ENCODE measurements at regions not wholly inside any gene's neighbourhood (a gene's known extent, or its start where the extent isn't known, plus 50 kb on each side); places are given as distances from the start of the nearest gene placed in this dataset.

GRCh38 chr5:133847301-133847700 is 121.1 kb downstream of the C5orf15 start:
- Histone ChIP-seq H3K4me3 (ENCODE audit: insufficient read depth in 1 of 2, low read depth in 1 of 2, low read length in 2 of 2) (no peak overlapping the region), H3K79me1 (replicated peaks; ENCODE audit: low read length, poor library complexity, severe bottlenecking) (no peaks in the 10 kb centered on the region), H2AFZ (ENCODE audit: low read depth, low read length) (no peak overlapping the region), H3K4me2 (ENCODE audit: low read length, poor library complexity, severe bottlenecking) (no peak overlapping the region), H3K14ac (ENCODE audit: low read length in 2 of 2) (no peak overlapping the region), H3K9ac (ENCODE audit: low read length) (no peak overlapping the region), H3K9me3 (ENCODE audit: control insufficient read depth, low read length) (no peaks in the 10 kb centered on the region), H2BK15ac (ENCODE audit: low read depth, poor library complexity, severe bottlenecking) (no peak overlapping the region), H2AK5ac (ENCODE audit: low read length, severe bottlenecking) (no peak overlapping the region), H3K4ac (ENCODE audit: low read depth in 1 of 2, low read length in 2 of 2) (no peak overlapping the region), H3K23ac (ENCODE audit: low read length in 2 of 2) (no peak overlapping the region), H3K27me3 (ENCODE audit: control insufficient read depth in 1 of 2, insufficient read depth in 1 of 2, low read length in 2 of 2) (peaks cover 56 to 63% of the 10 kb centered on the region in 2 experiments), H3K18ac (ENCODE audit: low read depth in 1 of 2, low read length in 2 of 2) (no peak overlapping the region), H2BK12ac (ENCODE audit: low read length in 2 of 2) (no peak overlapping the region), H4K8ac (ENCODE audit: low read length) (no peak overlapping the region), H2BK5ac (ENCODE audit: low read depth, low read length, poor library complexity, severe bottlenecking) (no peak overlapping the region), H3K27ac (ENCODE audit: low read length, poor library complexity, severe bottlenecking) (no peak overlapping the region), H4K91ac (ENCODE audit: low read length) (no peak overlapping the region), H2BK120ac (ENCODE audit: low read depth, low read length) (no peak overlapping the region), H3K36me3 (ENCODE audit: control insufficient read depth in 1 of 2, insufficient read depth in 2 of 2, low read depth in 1 of 2, low read length in 2 of 2) (no peaks in the 10 kb centered on the region), H3K4me1 (ENCODE audit: control insufficient read depth, insufficient read depth, low read depth, low read length) (peaks cover 12% of the 10 kb centered on the region)
- WGBS = 57% methylated on average over 3 of the region's 6 CpGs
- no peak for DNase-seq

DNA sequence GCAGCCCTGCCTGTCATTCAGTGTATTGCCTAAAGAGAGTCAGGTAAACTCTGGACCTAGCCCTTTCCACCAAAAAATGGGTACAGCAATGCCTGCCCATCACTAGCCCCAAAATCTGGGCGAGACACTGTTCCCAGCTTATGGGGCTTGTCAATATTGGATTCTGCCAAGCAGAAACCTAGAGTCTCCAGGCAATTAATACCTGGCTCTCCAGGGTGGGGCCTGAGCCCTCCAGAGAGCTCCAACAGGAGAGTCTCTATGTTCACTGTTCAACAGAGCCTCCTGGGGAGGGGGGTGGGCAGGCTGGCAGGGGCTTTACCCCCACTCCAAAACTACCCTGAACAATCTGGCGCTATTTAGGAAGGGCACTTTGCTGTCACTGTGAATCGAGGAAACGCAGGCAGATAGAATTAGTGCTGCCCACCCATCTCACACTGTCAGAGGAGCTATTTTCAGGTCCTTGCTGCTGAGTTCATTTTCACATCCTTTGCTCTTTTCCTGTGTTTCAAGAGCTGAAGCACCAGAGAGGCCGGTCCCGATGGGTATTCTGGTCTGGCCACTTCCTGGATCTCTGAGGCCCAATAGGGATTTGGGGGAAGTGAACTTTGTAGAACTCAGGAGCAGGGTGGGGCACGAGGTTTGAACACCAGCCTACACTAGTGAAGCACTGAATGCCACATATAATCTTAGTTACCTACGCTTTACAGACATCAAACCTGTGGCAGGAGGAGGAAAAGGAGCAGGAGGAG is 121.8 kb downstream of the C5orf15 start:
- no peak overlapping the region for H3K14ac ChIP-seq (ENCODE audit: low read length in 2 of 2)
- H2BK12ac ChIP-seq (ENCODE audit: low read length in 2 of 2) = no peak overlapping the region
- 88% methylated on average over 6 of the region's 8 CpGs for WGBS
- H2BK120ac ChIP-seq (ENCODE audit: low read depth, low read length) = no peak overlapping the region
- H2AK5ac ChIP-seq (ENCODE audit: low read length, severe bottlenecking) = no peak overlapping the region
- no peak overlapping the region for H3K4me2 ChIP-seq (ENCODE audit: low read length, poor library complexity, severe bottlenecking)
- H3K23ac ChIP-seq (ENCODE audit: low read length in 2 of 2) = no peak overlapping the region
- no peaks in the 10 kb centered on the region for H3K79me1 ChIP-seq (replicated peaks; ENCODE audit: low read length, poor library complexity, severe bottlenecking)
- H4K91ac ChIP-seq (ENCODE audit: low read length) = no peak overlapping the region
- H3K18ac ChIP-seq (ENCODE audit: low read depth in 1 of 2, low read length in 2 of 2) = no peak overlapping the region
- no peak overlapping the region for H4K8ac ChIP-seq (ENCODE audit: low read length)
- H3K27me3 ChIP-seq (ENCODE audit: control insufficient read depth in 1 of 2, insufficient read depth in 1 of 2, low read length in 2 of 2) = peaks cover 60 to 68% of the 10 kb centered on the region in 2 experiments
- no peaks in the 10 kb centered on the region for H3K36me3 ChIP-seq (ENCODE audit: control insufficient read depth in 1 of 2, insufficient read depth in 2 of 2, low read depth in 1 of 2, low read length in 2 of 2)
- H2BK5ac ChIP-seq (ENCODE audit: low read depth, low read length, poor library complexity, severe bottlenecking) = no peak overlapping the region
- H3K9me3 ChIP-seq (ENCODE audit: control insufficient read depth, low read length) = no peaks in the 10 kb centered on the region
- H2AFZ ChIP-seq (ENCODE audit: low read depth, low read length) = no peak overlapping the region
- no peak overlapping the region for H3K4ac ChIP-seq (ENCODE audit: low read depth in 1 of 2, low read length in 2 of 2)
- no peak overlapping the region for H3K4me3 ChIP-seq (ENCODE audit: insufficient read depth in 1 of 2, low read depth in 1 of 2, low read length in 2 of 2)
- H3K27ac ChIP-seq (ENCODE audit: low read length, poor library complexity, severe bottlenecking) = no peak overlapping the region
- H3K4me1 ChIP-seq (ENCODE audit: control insufficient read depth, insufficient read depth, low read depth, low read length) = peaks cover 13% of the 10 kb centered on the region
- no peak for DNase-seq
- no peak overlapping the region for H3K9ac ChIP-seq (ENCODE audit: low read length)
- H2BK15ac ChIP-seq (ENCODE audit: low read depth, poor library complexity, severe bottlenecking) = no peak overlapping the region

DNA sequence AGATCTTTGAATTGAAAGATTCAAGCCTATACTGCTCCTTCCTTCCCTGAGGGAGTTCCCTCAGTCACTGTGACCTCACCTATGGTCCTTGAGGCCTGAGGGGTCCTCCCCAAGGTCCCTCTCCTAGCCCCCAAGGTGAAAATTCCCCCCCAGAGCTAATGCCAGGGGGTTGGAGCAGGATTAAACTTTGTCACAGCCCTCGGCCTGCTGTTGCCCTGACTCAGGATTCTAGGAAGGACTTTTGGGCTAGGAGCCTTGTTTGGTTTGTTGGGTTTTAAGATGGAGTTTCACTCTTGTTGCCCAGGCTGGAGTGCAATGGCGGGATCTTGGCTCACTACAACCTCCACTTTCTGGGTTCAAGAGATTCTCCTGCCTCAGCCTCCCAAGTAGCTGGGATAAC is 123.2 kb downstream of the C5orf15 start:
- H2BK15ac ChIP-seq (ENCODE audit: low read depth, poor library complexity, severe bottlenecking) = no peak overlapping the region
- H2BK5ac ChIP-seq (ENCODE audit: low read depth, low read length, poor library complexity, severe bottlenecking) = no peak overlapping the region
- H2BK12ac ChIP-seq (ENCODE audit: low read length in 2 of 2) = no peak overlapping the region
- no peak overlapping the region for H3K18ac ChIP-seq (ENCODE audit: low read depth in 1 of 2, low read length in 2 of 2)
- H3K4me1 ChIP-seq (ENCODE audit: control insufficient read depth, insufficient read depth, low read depth, low read length) = peaks cover 13% of the 10 kb centered on the region
- H3K27me3 ChIP-seq (ENCODE audit: control insufficient read depth in 1 of 2, insufficient read depth in 1 of 2, low read length in 2 of 2) = peaks cover 61 to 68% of the 10 kb centered on the region in 2 experiments
- H4K91ac ChIP-seq (ENCODE audit: low read length) = no peak overlapping the region
- no peak overlapping the region for H2AFZ ChIP-seq (ENCODE audit: low read depth, low read length)
- no peak overlapping the region for H3K27ac ChIP-seq (ENCODE audit: low read length, poor library complexity, severe bottlenecking)
- H3K79me1 ChIP-seq (replicated peaks; ENCODE audit: low read length, poor library complexity, severe bottlenecking) = no peaks in the 10 kb centered on the region
- H3K9me3 ChIP-seq (ENCODE audit: control insufficient read depth, low read length) = no peaks in the 10 kb centered on the region
- H3K4ac ChIP-seq (ENCODE audit: low read depth in 1 of 2, low read length in 2 of 2) = no peak overlapping the region
- H3K36me3 ChIP-seq (ENCODE audit: control insufficient read depth in 1 of 2, insufficient read depth in 2 of 2, low read depth in 1 of 2, low read length in 2 of 2) = no peaks in the 10 kb centered on the region
- no peak overlapping the region for H3K4me2 ChIP-seq (ENCODE audit: low read length, poor library complexity, severe bottlenecking)
- no peak overlapping the region for H3K23ac ChIP-seq (ENCODE audit: low read length in 2 of 2)
- no peak overlapping the region for H3K4me3 ChIP-seq (ENCODE audit: insufficient read depth in 1 of 2, low read depth in 1 of 2, low read length in 2 of 2)
- no peak overlapping the region for H2AK5ac ChIP-seq (ENCODE audit: low read length, severe bottlenecking)
- no peak overlapping the region for H3K9ac ChIP-seq (ENCODE audit: low read length)
- H3K14ac ChIP-seq (ENCODE audit: low read length in 2 of 2) = no peak overlapping the region
- WGBS = 60% methylated on average over 1 of the region's 2 CpGs
- no peak for DNase-seq
- no peak overlapping the region for H2BK120ac ChIP-seq (ENCODE audit: low read depth, low read length)
- no peak overlapping the region for H4K8ac ChIP-seq (ENCODE audit: low read length)

DNA sequence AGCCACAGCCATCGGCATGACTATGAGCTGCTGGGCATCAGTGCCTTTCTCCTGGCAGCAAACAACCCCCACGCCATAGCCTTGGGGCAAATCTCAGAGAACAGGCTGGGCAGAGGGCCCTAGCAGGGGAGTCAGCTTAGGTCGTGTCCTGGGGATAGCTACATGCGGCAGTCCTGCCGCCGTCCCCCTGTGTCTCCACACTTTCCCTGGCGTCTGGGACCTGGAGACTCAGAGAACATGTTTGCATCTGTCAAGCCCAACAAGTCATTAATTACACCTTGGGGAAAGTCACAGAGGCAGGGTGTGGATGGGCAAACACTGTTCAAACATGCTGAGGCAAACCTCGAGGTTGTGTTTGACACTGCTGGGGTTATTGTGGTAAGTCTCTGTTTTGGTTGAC is 123.6 kb downstream of the C5orf15 start:
- no peak overlapping the region for H4K8ac ChIP-seq (ENCODE audit: low read length)
- no peak overlapping the region for H2BK120ac ChIP-seq (ENCODE audit: low read depth, low read length)
- H3K9ac ChIP-seq (ENCODE audit: low read length) = no peak overlapping the region
- DNase-seq = no peak
- no peaks in the 10 kb centered on the region for H3K79me1 ChIP-seq (replicated peaks; ENCODE audit: low read length, poor library complexity, severe bottlenecking)
- WGBS = 79% methylated on average over 8 of the region's 8 CpGs
- no peak overlapping the region for H3K23ac ChIP-seq (ENCODE audit: low read length in 2 of 2)
- H3K4me2 ChIP-seq (ENCODE audit: low read length, poor library complexity, severe bottlenecking) = no peak overlapping the region
- H3K27me3 ChIP-seq (ENCODE audit: control insufficient read depth in 1 of 2, insufficient read depth in 1 of 2, low read length in 2 of 2) = peaks cover 58 to 68% of the 10 kb centered on the region in 2 experiments
- no peak overlapping the region for H3K14ac ChIP-seq (ENCODE audit: low read length in 2 of 2)
- no peak overlapping the region for H3K4ac ChIP-seq (ENCODE audit: low read depth in 1 of 2, low read length in 2 of 2)
- no peak overlapping the region for H2BK15ac ChIP-seq (ENCODE audit: low read depth, poor library complexity, severe bottlenecking)
- H3K18ac ChIP-seq (ENCODE audit: low read depth in 1 of 2, low read length in 2 of 2) = no peak overlapping the region
- H2AK5ac ChIP-seq (ENCODE audit: low read length, severe bottlenecking) = no peak overlapping the region
- no peak overlapping the region for H3K27ac ChIP-seq (ENCODE audit: low read length, poor library complexity, severe bottlenecking)
- H2AFZ ChIP-seq (ENCODE audit: low read depth, low read length) = no peak overlapping the region
- no peaks in the 10 kb centered on the region for H3K9me3 ChIP-seq (ENCODE audit: control insufficient read depth, low read length)
- no peak overlapping the region for H2BK5ac ChIP-seq (ENCODE audit: low read depth, low read length, poor library complexity, severe bottlenecking)
- no peak overlapping the region for H2BK12ac ChIP-seq (ENCODE audit: low read length in 2 of 2)
- H3K36me3 ChIP-seq (ENCODE audit: control insufficient read depth in 1 of 2, insufficient read depth in 2 of 2, low read depth in 1 of 2, low read length in 2 of 2) = no peaks in the 10 kb centered on the region
- H3K4me1 ChIP-seq (ENCODE audit: control insufficient read depth, insufficient read depth, low read depth, low read length) = peaks cover 13% of the 10 kb centered on the region
- no peak overlapping the region for H4K91ac ChIP-seq (ENCODE audit: low read length)
- no peak overlapping the region for H3K4me3 ChIP-seq (ENCODE audit: insufficient read depth in 1 of 2, low read depth in 1 of 2, low read length in 2 of 2)
